Thyroid gland (tissue), 4 donors: ENCODE measurements at regions not wholly inside any gene's neighbourhood (a gene's known extent, or its start where the extent isn't known, plus 50 kb on each side); places are given as distances from the start of the nearest gene placed in this dataset.

ENCODE experiments used
- POLR2A ChIP-seq, 2 donors: fragments of 450-650 bp; IDR thresholded peaks; one replicate each; pipeline ENCODE4 v1.6.1; 2017; ENCODE audit warnings: antibody characterized with exemption in 2 of 2, mild to moderate bottlenecking in 2 of 2, moderate library complexity in 1 of 2
- TF ChIP-seq, protein P1 (sequence below), 6 experiments: fragments of 200-600 bp in 3 of 6; fragments of 450-650 bp in 3 of 6; sonication (generic) in 3 of 6; IDR thresholded peaks; one replicate each; pipeline ENCODE4 v1.5.1; 2016 to 2019; ENCODE audit warnings: antibody characterized with exemption in 6 of 6, mild to moderate bottlenecking in 2 of 6, inconsistent platforms in 1 of 6, moderate library complexity in 1 of 6

DNA sequence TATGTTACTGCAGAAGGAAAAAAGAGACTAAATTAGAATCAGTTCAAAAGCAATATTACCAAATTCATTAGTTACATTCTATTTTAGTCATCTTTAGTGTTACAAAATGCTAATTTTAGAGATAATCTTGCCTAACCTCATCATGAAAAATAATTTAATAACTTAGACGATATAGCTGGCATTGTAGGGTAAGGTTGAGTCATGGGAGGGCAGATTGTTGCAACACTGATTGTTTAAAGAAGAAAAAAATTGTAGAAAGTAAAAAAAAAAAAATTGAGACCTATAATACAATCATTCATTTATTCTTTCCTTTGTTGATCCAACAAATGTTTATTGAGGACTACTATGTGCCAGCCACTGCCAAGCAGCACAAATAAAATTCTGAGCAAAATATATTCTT, 330.9 kb downstream of the GBA3 start:
- TF ChIP-seq, protein P1, sequence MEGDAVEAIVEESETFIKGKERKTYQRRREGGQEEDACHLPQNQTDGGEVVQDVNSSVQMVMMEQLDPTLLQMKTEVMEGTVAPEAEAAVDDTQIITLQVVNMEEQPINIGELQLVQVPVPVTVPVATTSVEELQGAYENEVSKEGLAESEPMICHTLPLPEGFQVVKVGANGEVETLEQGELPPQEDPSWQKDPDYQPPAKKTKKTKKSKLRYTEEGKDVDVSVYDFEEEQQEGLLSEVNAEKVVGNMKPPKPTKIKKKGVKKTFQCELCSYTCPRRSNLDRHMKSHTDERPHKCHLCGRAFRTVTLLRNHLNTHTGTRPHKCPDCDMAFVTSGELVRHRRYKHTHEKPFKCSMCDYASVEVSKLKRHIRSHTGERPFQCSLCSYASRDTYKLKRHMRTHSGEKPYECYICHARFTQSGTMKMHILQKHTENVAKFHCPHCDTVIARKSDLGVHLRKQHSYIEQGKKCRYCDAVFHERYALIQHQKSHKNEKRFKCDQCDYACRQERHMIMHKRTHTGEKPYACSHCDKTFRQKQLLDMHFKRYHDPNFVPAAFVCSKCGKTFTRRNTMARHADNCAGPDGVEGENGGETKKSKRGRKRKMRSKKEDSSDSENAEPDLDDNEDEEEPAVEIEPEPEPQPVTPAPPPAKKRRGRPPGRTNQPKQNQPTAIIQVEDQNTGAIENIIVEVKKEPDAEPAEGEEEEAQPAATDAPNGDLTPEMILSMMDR (IDR thresholded peaks at IDR 0.05), result no peak
- TF ChIP-seq POLR2A (IDR thresholded peaks at IDR 0.05), result no peak
